OCI-LY1 (cell line): ENCODE measurements at regions not wholly inside any gene's neighbourhood (a gene's known extent, or its start where the extent isn't known, plus 50 kb on each side); places are given as distances from the start of the nearest gene placed in this dataset.

ENCODE experiments used
- H2AFZ ChIP-seq: fragments of 200-600 bp; sonication (generic), shearing (Covaris generic); 2 replicates; pipeline ENCODE4 v1.6.0; 2014; ENCODE audit warnings: antibody characterized with exemption, mild to moderate bottlenecking, low read length
- H3F3A ChIP-seq: fragments of 200-600 bp; sonication (generic), shearing (Covaris generic); 2 replicates; pipeline ENCODE4 v1.6.0; 2014; ENCODE audit warnings: mild to moderate bottlenecking, antibody characterized with exemption, low read length, moderate library complexity; ENCODE audit not compliant: insufficient read depth
- H3K27ac ChIP-seq: fragments of 200-600 bp; sonication (generic); 2 replicates; pipeline ENCODE4 v1.5.1; 2014; ENCODE audit warnings: low read length, mixed run types, mild to moderate bottlenecking, low read depth; ENCODE audit not compliant: poor library complexity, severe bottlenecking
- H3K27me3 ChIP-seq: fragments of 200-600 bp; sonication (generic); 2 replicates; pipeline ENCODE4 v1.6.0; 2014; ENCODE audit warnings: antibody characterized with exemption, mild to moderate bottlenecking, low read length, moderate library complexity; ENCODE audit not compliant: insufficient read depth
- H3K36me3 ChIP-seq: fragments of 200-600 bp; sonication (generic); 2 replicates; pipeline ENCODE4 v1.6.1; 2014; ENCODE audit warnings: mild to moderate bottlenecking, antibody characterized with exemption, low read length, moderate library complexity, mixed read lengths; ENCODE audit not compliant: insufficient read depth
- H3K4me1 ChIP-seq: fragments of 200-600 bp; sonication (generic); 2 replicates; pipeline ENCODE4 v1.5.1; 2014; ENCODE audit warnings: mild to moderate bottlenecking, low read length, moderate library complexity; ENCODE audit not compliant: insufficient read depth, severe bottlenecking
- H3K4me2 ChIP-seq: fragments of 200-600 bp; sonication (generic), shearing (Covaris generic); 2 replicates; pipeline ENCODE4 v1.6.1; 2014; ENCODE audit warnings: low read length
- H3K4me3 ChIP-seq: fragments of 200-600 bp; sonication (generic); 2 replicates; pipeline ENCODE4 v1.5.1; 2014; ENCODE audit warnings: low read length, low read depth, mild to moderate bottlenecking, mixed read lengths; ENCODE audit not compliant: poor library complexity, severe bottlenecking
- H3K79me2 ChIP-seq: fragments of 200-600 bp; shearing (Covaris generic); 2 replicates; pipeline ENCODE4 v1.6.1; 2016; ENCODE audit warnings: mixed run types, low read length, mixed read lengths; ENCODE audit not compliant: insufficient read depth
- H3K9ac ChIP-seq: fragments of 200-600 bp; sonication (generic), shearing (Covaris generic); 2 replicates; pipeline ENCODE4 v1.6.1; 2014; ENCODE audit warnings: mild to moderate bottlenecking, low read length, mixed read lengths
- H3K9me2 ChIP-seq: fragments of 200-600 bp; sonication (generic), shearing (Covaris generic); 2 replicates; pipeline ENCODE4 v1.6.1; 2014; ENCODE audit warnings: low read depth, mild to moderate bottlenecking, low read length, mixed read lengths
- H3K9me3 ChIP-seq: fragments of 200-600 bp; shearing (Covaris generic); 2 replicates; pipeline ENCODE4 v1.6.1; 2014; ENCODE audit warnings: low read length, mixed read lengths
- H4K20me1 ChIP-seq: fragments of 200-600 bp; sonication (generic), shearing (Covaris generic); 2 replicates; pipeline ENCODE4 v1.6.0; 2016; ENCODE audit warnings: mild to moderate bottlenecking, low read length; ENCODE audit not compliant: insufficient read depth
- CTCF ChIP-seq: fragments of 200-600 bp; sonication (generic), shearing (Covaris generic); IDR thresholded peaks from 2 replicates; pipeline ENCODE4 v1.5.1; 2017; ENCODE audit warnings: mild to moderate bottlenecking, antibody characterized with exemption, low read length, moderate library complexity, mixed read lengths
- EZH2 ChIP-seq: fragments of 200-600 bp; sonication (generic), shearing (Covaris generic); IDR thresholded peaks from 2 replicates; pipeline ENCODE4 v1.8.0; 2017; ENCODE audit warnings: borderline replicate concordance, mixed run types, mild to moderate bottlenecking, antibody characterized with exemption, low read length, moderate library complexity, mixed read lengths

GRCh38 chr5:173734716-173735115 lies 118.3 kb upstream of the BOD1 start:
- peaks cover 15% of the 10 kb centered on the region; the same call in 1 of the 2 replicates for H3K36me3 ChIP-seq
- no peaks in the 10 kb centered on the region for H3K79me2 ChIP-seq
- peak overlapping the region; percentile 54 for H3K4me2 ChIP-seq
- no peaks in the 10 kb centered on the region for H3K27me3 ChIP-seq
- TF ChIP-seq CTCF (no peak), EZH2 (no peak)
- H3K27ac ChIP-seq, result peak overlapping the region; percentile 99
- H3K9ac ChIP-seq, result peak overlapping the region; percentile 70
- H3K9me2 ChIP-seq, result no peaks in the 10 kb centered on the region
- peaks cover 93% of the 10 kb centered on the region for H3K4me1 ChIP-seq
- peaks cover 8% of the 10 kb centered on the region for H3F3A ChIP-seq
- peak overlapping the region; percentile 15 for H3K4me3 ChIP-seq
- H2AFZ ChIP-seq, result no peak overlapping the region
- H3K9me3 ChIP-seq, result no peaks in the 10 kb centered on the region
- no peaks in the 10 kb centered on the region for H4K20me1 ChIP-seq

GRCh38 chr5:173735184-173735583 lies 118.7 kb upstream of the BOD1 start:
- peaks cover 8% of the 10 kb centered on the region for H3F3A ChIP-seq
- peaks cover 93% of the 10 kb centered on the region for H3K4me1 ChIP-seq
- H3K9me2 ChIP-seq, result no peaks in the 10 kb centered on the region
- no peaks in the 10 kb centered on the region for H3K27me3 ChIP-seq
- H3K9me3 ChIP-seq, result no peaks in the 10 kb centered on the region
- TF ChIP-seq EZH2 (no peak), CTCF (no peak)
- H3K9ac ChIP-seq, result peak overlapping the region; percentile 70
- peaks cover 17% of the 10 kb centered on the region; the same call in 1 of the 2 replicates for H3K36me3 ChIP-seq
- no peaks in the 10 kb centered on the region for H4K20me1 ChIP-seq
- no peaks in the 10 kb centered on the region for H3K79me2 ChIP-seq
- H3K4me2 ChIP-seq, result peak overlapping the region; percentile 54
- H2AFZ ChIP-seq, result no peak overlapping the region
- peak overlapping the region; percentile 99 for H3K27ac ChIP-seq
- H3K4me3 ChIP-seq, result peak overlapping the region; percentile 1

GRCh38 chr5:173735691-173736090 lies 119.2 kb upstream of the BOD1 start:
- H3K27ac ChIP-seq, result peak overlapping the region; percentile 99
- no peaks in the 10 kb centered on the region for H4K20me1 ChIP-seq
- no peak overlapping the region for H2AFZ ChIP-seq
- H3K9me3 ChIP-seq, result no peaks in the 10 kb centered on the region
- peak overlapping the region; percentile 54 for H3K4me2 ChIP-seq
- H3K9me2 ChIP-seq, result no peaks in the 10 kb centered on the region
- H3K4me1 ChIP-seq, result peaks cover 93% of the 10 kb centered on the region
- peak overlapping the region; percentile 70 for H3K9ac ChIP-seq
- H3F3A ChIP-seq, result peaks cover 8% of the 10 kb centered on the region
- peaks cover 22% of the 10 kb centered on the region; the same call in 1 of the 2 replicates for H3K36me3 ChIP-seq
- H3K79me2 ChIP-seq, result no peaks in the 10 kb centered on the region
- H3K27me3 ChIP-seq, result no peaks in the 10 kb centered on the region
- H3K4me3 ChIP-seq, result peak overlapping the region; percentile 1
- no peak for TF ChIP-seq EZH2
- TF ChIP-seq CTCF, result no peak
